HG03439 (cell line): ENCODE measurements at regions not wholly inside any gene's neighbourhood (a gene's known extent, or its start where the extent isn't known, plus 50 kb on each side); places are given as distances from the start of the nearest gene placed in this dataset.

Experiments
- ATAC-seq: cut with Tn5 transposase; IDR thresholded peaks from one replicate; pipeline ENCODE4 v1.9.1; 2021; ENCODE audit warnings: mild to moderate bottlenecking, moderate library complexity; ENCODE audit not compliant: unreplicated experiment

DNA sequence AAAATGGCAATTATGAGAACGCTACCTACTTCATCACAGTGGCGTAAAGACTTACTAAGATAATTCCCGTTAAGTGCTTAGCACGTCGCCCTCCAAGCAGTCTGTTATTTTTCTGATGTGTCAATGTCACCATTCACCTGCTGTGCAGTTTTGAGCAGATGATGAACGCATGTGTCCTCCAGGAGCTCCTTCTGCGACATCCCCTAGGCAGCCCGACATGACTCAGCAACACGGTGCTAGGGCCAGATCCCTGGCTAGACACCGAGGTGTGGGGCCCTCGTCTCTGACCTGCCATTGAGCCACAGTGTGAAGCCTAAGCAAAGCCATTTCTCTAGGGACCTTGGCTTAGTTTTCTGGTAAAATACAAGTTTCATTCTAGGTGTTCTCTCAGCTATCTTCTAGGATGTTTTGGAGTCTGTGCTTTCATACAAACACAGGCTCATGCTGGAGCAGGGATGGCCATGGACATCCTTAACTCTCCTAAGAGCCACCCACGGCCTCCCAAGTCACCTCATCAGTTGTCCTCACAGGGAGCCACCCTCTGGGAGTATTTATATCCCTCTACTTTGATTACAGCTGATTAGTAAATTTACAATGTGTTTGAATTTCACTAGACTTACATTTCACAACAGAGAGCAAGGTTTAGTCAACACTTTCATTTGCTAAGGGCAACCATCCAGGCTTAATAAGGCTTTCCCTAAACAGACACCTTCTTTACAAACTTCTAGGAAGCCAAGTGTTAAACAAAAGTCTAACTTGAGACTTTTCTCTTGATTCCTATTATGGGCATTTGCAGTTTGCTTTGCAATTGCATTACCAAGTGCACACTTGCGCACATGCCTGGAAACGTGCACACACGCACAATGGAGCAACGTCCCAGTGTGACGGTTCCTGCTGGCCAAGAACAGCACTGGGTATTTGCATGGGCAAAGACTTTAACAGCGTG, 376.8 kb upstream of the ID2 start:
- ATAC-seq, result no peak

- no peak for ATAC-seq
Measured at GRCh38 chr2:8306530-8307351, 375.1 kb upstream of the ID2 start.

GRCh38 chr2:8307606-8308180, 374.2 kb upstream of the ID2 start:
- no peak for ATAC-seq

GRCh38 chr2:8309131-8309530, 372.7 kb upstream of the ID2 start:
- ATAC-seq, result no peak

DNA sequence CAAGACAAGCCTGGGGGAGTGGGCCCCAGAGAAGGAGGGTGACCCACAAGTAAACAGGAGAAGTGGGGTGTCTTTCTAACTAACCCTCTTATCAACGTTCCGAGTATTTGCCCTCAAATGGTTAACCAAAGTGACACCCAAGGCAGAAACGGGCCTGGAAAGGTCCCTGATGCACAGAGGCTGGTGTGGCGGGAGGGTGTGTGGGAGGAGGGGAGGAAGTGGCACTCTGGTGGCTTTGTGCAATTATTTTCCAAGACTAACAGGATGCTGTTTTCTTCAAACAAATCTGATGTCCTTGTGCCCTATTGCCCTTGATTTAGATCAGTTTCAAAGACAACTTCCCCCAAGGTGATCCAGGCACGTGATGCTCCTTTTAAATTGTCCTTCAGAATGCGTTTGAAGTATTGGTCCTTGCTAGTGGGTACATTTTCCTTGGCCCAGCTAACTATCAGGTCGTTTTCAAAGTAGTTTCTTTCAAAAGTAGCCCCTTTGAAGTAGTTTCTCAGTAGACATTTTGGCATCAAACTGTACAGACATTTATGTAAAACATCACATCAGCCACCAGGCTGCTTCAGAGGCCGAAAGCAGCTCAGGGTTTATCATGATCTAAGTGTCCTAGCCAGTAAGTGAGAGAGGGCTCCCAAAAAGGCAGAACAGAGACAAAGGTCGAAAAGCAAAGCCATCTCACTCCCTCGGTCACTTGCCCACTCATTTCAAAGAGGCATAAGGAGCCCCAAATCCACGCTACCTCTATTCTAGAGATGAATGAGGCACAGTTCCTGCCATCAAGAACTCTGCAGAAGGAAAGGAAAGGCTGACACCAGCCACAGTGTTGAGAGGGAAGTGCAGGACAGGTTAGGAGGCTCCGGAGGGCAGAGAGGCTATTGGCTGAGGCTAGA, 371.1 kb upstream of the ID2 start:
- no peak for ATAC-seq

GRCh38 chr2:8312221-8312620, 369.6 kb upstream of the ID2 start:
- ATAC-seq, result no peak

DNA sequence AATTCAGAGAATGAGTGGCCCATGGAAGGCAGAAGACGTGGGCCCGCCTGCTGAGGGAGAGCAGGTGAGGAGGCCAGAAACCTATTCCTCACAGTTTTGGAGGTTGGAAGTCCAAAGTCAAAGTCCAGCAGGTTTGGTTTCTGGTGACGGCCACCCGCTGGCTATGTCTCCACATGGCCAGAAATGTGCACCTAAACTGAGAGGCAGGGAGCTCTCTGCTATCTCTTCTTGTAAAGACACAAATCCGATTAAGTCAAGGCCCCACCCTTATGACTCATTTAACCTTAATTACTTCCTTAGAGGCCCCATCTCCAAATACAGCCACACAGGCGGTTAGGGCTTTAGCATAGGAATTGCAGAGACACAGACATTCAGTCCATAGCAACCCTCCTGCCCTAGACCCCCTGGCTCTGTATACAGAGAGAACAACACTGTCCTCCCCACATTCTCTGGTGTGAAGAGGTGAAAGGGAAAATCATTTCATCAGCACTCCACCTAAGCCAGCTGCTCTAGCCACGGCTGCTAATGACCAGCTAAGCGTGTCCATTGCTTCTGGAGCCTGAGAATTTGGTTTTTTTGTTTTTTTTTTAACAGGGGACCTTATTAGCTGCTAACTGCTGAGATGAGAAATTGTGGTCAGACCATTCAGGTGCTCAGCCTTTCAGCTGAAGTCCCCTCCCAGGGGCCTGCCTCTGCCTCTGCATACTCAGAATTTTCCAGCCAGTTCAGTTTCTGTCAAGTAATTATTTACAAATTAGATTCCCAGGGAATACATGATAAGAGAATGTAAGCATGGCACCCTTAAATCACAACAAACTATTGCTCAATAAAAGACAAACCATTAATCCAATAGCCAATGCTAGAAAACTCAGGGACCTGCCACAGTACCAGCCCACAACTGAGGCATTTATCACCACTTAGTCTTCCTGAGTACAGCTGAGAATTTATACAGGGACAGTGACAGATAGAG, 368.7 kb upstream of the ID2 start:
- peak; percentile 87 for ATAC-seq

DNA sequence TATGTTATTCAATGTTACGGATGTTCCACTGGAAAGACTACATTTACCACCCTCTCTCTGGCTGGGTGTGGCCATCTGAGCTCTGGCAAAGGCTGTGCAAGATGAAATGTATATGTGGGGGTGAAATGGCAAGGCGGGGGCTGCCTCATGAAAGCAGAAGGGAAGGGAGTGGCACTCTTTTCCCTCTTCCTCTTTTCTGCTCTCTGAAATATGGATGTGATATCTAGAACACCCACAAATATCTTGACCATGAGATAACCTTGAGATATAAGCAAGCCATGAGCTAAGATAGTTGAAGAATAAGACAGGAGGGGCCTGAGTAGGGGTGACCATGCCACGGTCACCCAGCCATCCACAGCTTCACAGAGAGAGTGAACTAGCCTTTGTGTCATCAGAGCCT, 367.8 kb upstream of the ID2 start:
- no peak for ATAC-seq

- ATAC-seq, result no peak
Measured at GRCh38 chr2:8315531-8316165, 366.2 kb upstream of the ID2 start.

DNA sequence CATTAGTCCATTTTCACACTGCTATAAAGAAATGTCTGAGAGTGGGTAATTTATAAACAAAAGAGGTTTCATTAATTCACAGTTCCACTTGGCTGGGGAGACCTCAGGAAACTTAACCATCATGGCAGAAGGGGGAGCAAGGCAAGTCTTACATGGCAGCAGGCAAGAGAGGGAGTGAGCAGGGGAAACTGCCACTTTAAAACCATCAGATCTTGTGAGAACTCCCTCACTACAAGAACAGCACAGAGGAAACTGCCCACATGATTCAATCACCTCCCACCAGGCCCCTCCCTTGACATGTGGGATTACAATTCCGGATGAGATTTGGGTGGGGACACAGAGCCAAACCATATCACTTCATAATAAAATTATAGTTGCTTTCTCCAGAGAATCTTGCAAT, 365.5 kb upstream of the ID2 start:
- no peak for ATAC-seq

DNA sequence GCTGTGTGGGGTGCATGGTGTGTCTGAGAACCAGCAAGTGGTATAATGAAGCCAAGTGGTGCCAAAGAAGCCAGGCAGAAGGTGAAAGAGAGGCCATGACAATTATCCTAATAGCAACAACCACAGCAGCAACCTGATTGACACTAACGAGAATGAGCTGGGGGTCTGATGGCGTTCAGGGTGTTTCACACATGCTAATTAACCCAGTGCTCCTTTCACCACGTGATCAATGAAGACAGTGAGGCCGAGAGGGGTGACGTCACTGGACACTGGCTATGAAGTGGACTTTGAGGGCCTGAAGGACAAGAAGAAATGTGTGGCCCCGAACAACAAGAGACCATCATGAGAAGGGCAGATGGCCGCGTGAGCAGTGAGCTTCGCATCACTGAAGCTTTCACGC, 364.4 kb upstream of the ID2 start:
- ATAC-seq, result no peak

- no peak for ATAC-seq
Measured at GRCh38 chr2:8319219-8319618, 362.6 kb upstream of the ID2 start.

DNA sequence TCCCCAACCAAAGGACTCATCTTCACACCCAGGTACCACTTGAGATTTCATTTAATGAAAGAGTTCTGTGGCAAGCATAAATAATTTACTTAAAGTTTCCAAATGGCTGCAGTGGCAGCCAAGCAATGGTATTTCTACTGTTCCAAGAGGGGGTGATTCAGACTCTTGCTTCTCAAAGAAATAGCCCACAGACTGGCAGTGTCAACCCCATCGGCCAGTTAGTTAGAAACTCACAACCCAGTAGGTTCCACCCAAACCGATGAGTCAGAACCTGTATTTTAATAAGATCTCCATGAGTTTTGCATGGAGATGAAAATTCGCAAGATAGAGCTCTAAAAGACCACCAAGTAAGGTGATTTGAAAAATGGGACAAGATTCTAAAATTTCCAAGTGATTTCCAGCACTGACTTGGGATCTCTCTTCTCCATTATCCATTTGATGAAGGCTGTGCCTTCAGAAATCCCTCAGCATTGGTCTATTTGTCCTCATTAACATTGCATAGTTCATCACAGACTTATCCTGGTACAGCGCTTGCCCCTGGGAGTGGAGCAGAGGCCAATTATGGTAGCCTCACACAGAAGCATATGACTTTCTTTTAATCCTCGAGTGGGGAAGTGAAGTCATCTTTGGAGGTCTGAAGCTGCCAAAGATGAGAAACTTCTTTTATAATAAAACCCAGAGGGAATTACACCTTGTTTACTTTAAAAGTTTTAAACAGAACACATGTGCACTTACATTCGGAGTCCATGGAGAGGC, 361.4 kb upstream of the ID2 start:
- no peak for ATAC-seq

DNA sequence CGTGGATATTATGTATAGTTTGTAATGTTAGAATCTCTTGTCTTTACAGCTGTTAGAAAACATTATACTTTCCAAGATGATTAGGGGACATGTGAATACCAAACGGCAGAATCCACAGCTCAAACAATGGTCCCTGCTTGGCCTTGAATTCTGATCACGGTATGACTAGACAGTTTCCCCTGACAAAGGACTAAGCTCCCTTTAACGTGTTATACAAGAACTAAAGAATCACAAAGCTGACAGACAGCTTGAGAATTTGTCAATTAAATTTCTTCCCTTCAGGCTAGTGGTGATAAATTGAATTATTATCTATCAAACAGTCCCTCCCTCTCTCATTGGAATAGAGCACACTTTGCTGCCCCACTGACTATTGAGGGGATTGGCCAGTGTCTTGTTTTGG, 359.2 kb upstream of the ID2 start:
- ATAC-seq, result no peak

GRCh38 chr2:8324164-8324856, 357.5 kb upstream of the ID2 start:
- ATAC-seq, result no peak

DNA sequence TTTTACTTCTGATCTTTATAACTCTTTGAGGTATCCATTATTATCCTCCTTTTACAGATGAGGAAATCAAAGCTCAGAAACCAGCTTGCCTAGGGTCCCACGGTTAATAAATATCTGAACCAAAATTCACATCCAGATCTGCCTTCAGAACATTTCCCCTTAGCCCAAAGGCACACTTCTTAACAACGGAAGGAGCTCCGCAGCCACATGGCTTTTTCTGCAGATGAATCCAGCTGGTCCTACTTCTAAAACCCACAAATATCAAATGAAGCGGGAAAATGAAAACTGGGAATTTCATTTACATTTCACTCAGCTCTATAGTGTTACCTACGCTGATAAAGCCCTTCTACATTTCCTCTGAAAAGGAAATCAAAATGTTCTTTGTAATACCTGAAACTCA, 357.0 kb upstream of the ID2 start:
- no peak for ATAC-seq

GRCh38 chr2:8327371-8328100, 354.3 kb upstream of the ID2 start:
- ATAC-seq, result no peak
